ENCODE measurements at regions not wholly inside any gene's neighbourhood (a gene's known extent, or its start where the extent isn't known, plus 50 kb on each side); places are given as distances from the start of the nearest gene placed in this dataset. TPM values are rescaled to one million over a fixed set of nuclear protein-coding genes. Genes with fewer than 3 reads are reported as not detected.

- Histone ChIP-seq H3K14ac (ENCODE audit: low read length in 2 of 2) (no peak overlapping the region), H2AK5ac (ENCODE audit: low read length, severe bottlenecking) (no peak overlapping the region), H3K36me3 (ENCODE audit: control insufficient read depth in 1 of 2, insufficient read depth in 2 of 2, low read depth in 1 of 2, low read length in 2 of 2) (no peaks in the 10 kb centered on the region), H3K27me3 (ENCODE audit: control insufficient read depth in 1 of 2, insufficient read depth in 1 of 2, low read length in 2 of 2) (no peaks in the 10 kb centered on the region), H4K8ac (ENCODE audit: low read length) (no peak overlapping the region), H3K9ac (ENCODE audit: low read length) (no peak overlapping the region), H2AFZ (ENCODE audit: low read depth, low read length) (no peak overlapping the region), H3K79me1 (replicated peaks; ENCODE audit: low read length, poor library complexity, severe bottlenecking) (no peaks in the 10 kb centered on the region), H3K4me1 (ENCODE audit: control insufficient read depth, insufficient read depth, low read depth, low read length) (no peaks in the 10 kb centered on the region), H2BK120ac (ENCODE audit: low read depth, low read length) (no peak overlapping the region), H4K91ac (ENCODE audit: low read length) (no peak overlapping the region), H3K18ac (ENCODE audit: low read depth in 1 of 2, low read length in 2 of 2) (no peak overlapping the region), H3K23ac (ENCODE audit: low read length in 2 of 2) (no peak overlapping the region), H3K9me3 (ENCODE audit: control insufficient read depth, low read length) (no peaks in the 10 kb centered on the region), H3K27ac (ENCODE audit: low read length, poor library complexity, severe bottlenecking) (no peak overlapping the region), H2BK5ac (ENCODE audit: low read depth, low read length, poor library complexity, severe bottlenecking) (no peak overlapping the region), H2BK12ac (ENCODE audit: low read length in 2 of 2) (no peak overlapping the region), H3K4me3 (ENCODE audit: insufficient read depth in 1 of 2, low read depth in 1 of 2, low read length in 2 of 2) (no peak overlapping the region), H3K4me2 (ENCODE audit: low read length, poor library complexity, severe bottlenecking) (no peak overlapping the region), H3K4ac (ENCODE audit: low read depth in 1 of 2, low read length in 2 of 2) (no peak overlapping the region), H2BK15ac (ENCODE audit: low read depth, poor library complexity, severe bottlenecking) (no peak overlapping the region)
- 78% methylated on average over 1 of the region's 5 CpGs for WGBS
- peak; percentile 33 for DNase-seq
These were observed 54.5 kb upstream of the GABRA2 start for GRCh38 chr4:46444318-46445000.

- Histone ChIP-seq H3K14ac (ENCODE audit: low read length in 2 of 2) (no peak overlapping the region), H3K9ac (ENCODE audit: low read length) (no peak overlapping the region), H3K18ac (ENCODE audit: low read depth in 1 of 2, low read length in 2 of 2) (peak overlapping the region in 1 of 2 experiments; percentile 12), H3K27me3 (ENCODE audit: control insufficient read depth in 1 of 2, insufficient read depth in 1 of 2, low read length in 2 of 2) (no peaks in the 10 kb centered on the region), H4K8ac (ENCODE audit: low read length) (no peak overlapping the region), H3K4me1 (ENCODE audit: control insufficient read depth, insufficient read depth, low read depth, low read length) (no peaks in the 10 kb centered on the region), H3K27ac (ENCODE audit: low read length, poor library complexity, severe bottlenecking) (no peak overlapping the region), H2AK5ac (ENCODE audit: low read length, severe bottlenecking) (no peak overlapping the region), H3K79me1 (replicated peaks; ENCODE audit: low read length, poor library complexity, severe bottlenecking) (no peaks in the 10 kb centered on the region), H3K36me3 (ENCODE audit: control insufficient read depth in 1 of 2, insufficient read depth in 2 of 2, low read depth in 1 of 2, low read length in 2 of 2) (no peaks in the 10 kb centered on the region), H4K91ac (ENCODE audit: low read length) (no peak overlapping the region), H2AFZ (ENCODE audit: low read depth, low read length) (no peak overlapping the region), H3K4me3 (ENCODE audit: insufficient read depth in 1 of 2, low read depth in 1 of 2, low read length in 2 of 2) (no peak overlapping the region), H2BK5ac (ENCODE audit: low read depth, low read length, poor library complexity, severe bottlenecking) (no peak overlapping the region), H3K9me3 (ENCODE audit: control insufficient read depth, low read length) (no peaks in the 10 kb centered on the region), H3K23ac (ENCODE audit: low read length in 2 of 2) (no peak overlapping the region), H3K4ac (ENCODE audit: low read depth in 1 of 2, low read length in 2 of 2) (no peak overlapping the region), H2BK15ac (ENCODE audit: low read depth, poor library complexity, severe bottlenecking) (no peak overlapping the region), H2BK120ac (ENCODE audit: low read depth, low read length) (no peak overlapping the region), H2BK12ac (ENCODE audit: low read length in 2 of 2) (no peak overlapping the region), H3K4me2 (ENCODE audit: low read length, poor library complexity, severe bottlenecking) (no peak overlapping the region)
- 50% methylated on average over 2 of the region's 2 CpGs for WGBS
- DNase-seq: peak; percentile 75
These were observed 53.0 kb upstream of the GABRA2 start for GRCh38 chr4:46442963-46443362.

GRCh38 chr4:46441136-46441859 lies 51.4 kb upstream of the GABRA2 start:
- Histone ChIP-seq H3K4me3 (ENCODE audit: insufficient read depth in 1 of 2, low read depth in 1 of 2, low read length in 2 of 2) (no peak overlapping the region), H3K4ac (ENCODE audit: low read depth in 1 of 2, low read length in 2 of 2) (no peak overlapping the region), H2BK15ac (ENCODE audit: low read depth, poor library complexity, severe bottlenecking) (no peak overlapping the region), H3K14ac (ENCODE audit: low read length in 2 of 2) (no peak overlapping the region), H3K79me1 (replicated peaks; ENCODE audit: low read length, poor library complexity, severe bottlenecking) (no peaks in the 10 kb centered on the region), H3K23ac (ENCODE audit: low read length in 2 of 2) (no peak overlapping the region), H2AK5ac (ENCODE audit: low read length, severe bottlenecking) (no peak overlapping the region), H2BK5ac (ENCODE audit: low read depth, low read length, poor library complexity, severe bottlenecking) (no peak overlapping the region), H2AFZ (ENCODE audit: low read depth, low read length) (no peak overlapping the region), H3K27ac (ENCODE audit: low read length, poor library complexity, severe bottlenecking) (no peak overlapping the region), H3K9me3 (ENCODE audit: control insufficient read depth, low read length) (no peaks in the 10 kb centered on the region), H2BK12ac (ENCODE audit: low read length in 2 of 2) (no peak overlapping the region), H3K4me1 (ENCODE audit: control insufficient read depth, insufficient read depth, low read depth, low read length) (no peaks in the 10 kb centered on the region), H3K36me3 (ENCODE audit: control insufficient read depth in 1 of 2, insufficient read depth in 2 of 2, low read depth in 1 of 2, low read length in 2 of 2) (no peaks in the 10 kb centered on the region), H3K9ac (ENCODE audit: low read length) (no peak overlapping the region), H3K27me3 (ENCODE audit: control insufficient read depth in 1 of 2, insufficient read depth in 1 of 2, low read length in 2 of 2) (no peaks in the 10 kb centered on the region), H3K18ac (ENCODE audit: low read depth in 1 of 2, low read length in 2 of 2) (no peak overlapping the region), H3K4me2 (ENCODE audit: low read length, poor library complexity, severe bottlenecking) (no peak overlapping the region), H2BK120ac (ENCODE audit: low read depth, low read length) (no peak overlapping the region), H4K8ac (ENCODE audit: low read length) (no peak overlapping the region), H4K91ac (ENCODE audit: low read length) (no peak overlapping the region)
- WGBS: 56% methylated on average over 2 of the region's 2 CpGs
- peak; percentile 81 for DNase-seq

Small RNA genes in the stretch of these regions (small RNA-seq; reads per million reads assigned to genes)
- gene RNU6-412P (ENCODE audit: low read depth): not detected
